HepG2 (cell line): ENCODE measurements at regions not wholly inside any gene's neighbourhood (a gene's known extent, or its start where the extent isn't known, plus 50 kb on each side); places are given as distances from the start of the nearest gene placed in this dataset.
A peak's percentile ranks its signal among the peaks of the same experiment; 100 is the strongest.

ENCODE experiments used
- ATAC-seq: fragments of 200-7000 bp; cut with Tn5 transposase; 3 replicates; pipeline ENCODE4 v1.9.1; 2020; ENCODE audit warnings: mild to moderate bottlenecking, moderate library complexity
- BruUV-seq: library from RNA; stranded (reverse); fragments of 400-500 nt; replicated peaks from 2 replicates; lab custom pipeline; 2021; lab: Mats Ljungman, UMichigan
- CTCF ChIA-PET: fragments of 300-600 bp; formaldehyde crosslinking; extraction: SDS; loops from one replicate; lab custom pipeline; 2021; ENCODE audit warnings: low total read pairs, inconsistent platforms, low intra/inter-chr PET ratio; lab: Yijun Ruan, JAX
- POLR2A ChIA-PET: fragments of 350-600 bp; sonication (Branson Sonifier 250); formaldehyde crosslinking; loops from one replicate; lab custom pipeline; 2020; ENCODE audit warnings: antibody characterized with exemption, inconsistent platforms; lab: Yijun Ruan, JAX
- DNase-seq: peaks from one replicate; pipeline ENCODE4 v3.0.0-alpha.2; 2015; ENCODE audit warnings: low spot score
- FAIRE-seq: peaks from 3 replicates; lab custom pipeline; 2011; peaks lifted over from hg19 to GRCh38; lab: Jason Lieb, UNC
- H2AFZ ChIP-seq: one replicate; pipeline ENCODE4 v1.6.1; 2011; ENCODE audit warnings: low read length, inconsistent platforms
- H3K27ac ChIP-seq: fragments of 300-600 bp; 3 replicates; pipeline ENCODE4 v1.8.0; 2011; ENCODE audit warnings: mixed run types, mild to moderate bottlenecking, mixed read lengths, low read length, inconsistent platforms; ENCODE audit not compliant: insufficient read depth; ENCODE audit errors: extremely low read length
- H3K27me3 ChIP-seq, 2 experiments: fragments of 200-600 bp in 1 of 2; 2 replicates in 1 of 2; 3 replicates in 1 of 2; pipeline versions ENCODE4 v1.6.0 to v1.8.0; 2011; ENCODE audit warnings: low read length in 2 of 2, mild to moderate bottlenecking in 2 of 2, moderate library complexity in 2 of 2, inconsistent platforms in 1 of 2; ENCODE audit not compliant: insufficient read depth in 2 of 2, control insufficient read depth in 1 of 2
- H3K36me3 ChIP-seq, 2 experiments: fragments of 200-600 bp in 1 of 2; replicated peaks in 1 of 2; 2 replicates in 1 of 2; 3 replicates in 1 of 2; pipeline versions ENCODE4 v1.5.1 to v1.8.0; 2011; ENCODE audit warnings: low read length in 2 of 2, inconsistent platforms in 1 of 2; ENCODE audit not compliant: insufficient read depth in 2 of 2, control insufficient read depth in 1 of 2
- H3K4me1 ChIP-seq: 2 replicates; pipeline ENCODE4 v1.5.1; 2012; ENCODE audit warnings: low read length, inconsistent platforms; ENCODE audit not compliant: insufficient read depth
- H3K4me2 ChIP-seq: 2 replicates; pipeline ENCODE4 v1.6.0; 2011; ENCODE audit warnings: low read depth, low read length, inconsistent platforms
- H3K4me3 ChIP-seq, 3 experiments: fragments of 200-600 bp in 1 of 3; sonication (generic), shearing (Covaris generic) in 1 of 3; replicated peaks in 1 of 3; 2 replicates each; pipeline ENCODE4 v1.5.1; 2011 to 2016; ENCODE audit warnings: low read length in 3 of 3, inconsistent platforms in 2 of 3, low read depth in 2 of 3, mild to moderate bottlenecking in 2 of 3, control low read depth in 1 of 3, mixed read lengths in 1 of 3; ENCODE audit not compliant: insufficient read depth in 1 of 3
- H3K79me2 ChIP-seq: one replicate; pipeline ENCODE4 v1.6.1; 2011; ENCODE audit warnings: low read length, inconsistent platforms; ENCODE audit not compliant: insufficient read depth
- H3K9ac ChIP-seq: 2 replicates; pipeline ENCODE4 v1.6.0; 2011; ENCODE audit warnings: mild to moderate bottlenecking, low read depth, low read length, inconsistent platforms; ENCODE audit not compliant: insufficient read depth
- H3K9me3 ChIP-seq: 2 replicates; pipeline ENCODE4 v1.5.1; 2012; ENCODE audit warnings: mild to moderate bottlenecking, low read length
- H4K20me1 ChIP-seq: 2 replicates; pipeline ENCODE4 v1.6.0; 2011; ENCODE audit warnings: inconsistent platforms, mild to moderate bottlenecking, low read length, moderate library complexity; ENCODE audit not compliant: insufficient read depth
- ATF1 ChIP-seq: IDR thresholded peaks from 2 replicates; pipeline ENCODE4 v1.6.1; 2016; ENCODE audit warnings: mild to moderate bottlenecking, control low read depth
- CBFB ChIP-seq: sonication (generic); formaldehyde crosslinking; IDR thresholded peaks from 2 replicates; pipeline ENCODE4 v1.4.0; 2020; ENCODE audit warnings: missing genetic modification reagents
- HDAC6 ChIP-seq: fragments of 200-600 bp; sonication (generic); IDR thresholded peaks from 2 replicates; pipeline ENCODE4 v1.7.0; 2017; ENCODE audit warnings: mild to moderate bottlenecking, antibody characterized with exemption, low read length, low read depth
- HNRNPL ChIP-seq: fragments of 200-400 bp; formaldehyde crosslinking; IDR thresholded peaks from 2 replicates; pipeline ENCODE4 v1.6.1; 2017; ENCODE audit warnings: mild to moderate bottlenecking, low read depth, low read length
- PAF1 ChIP-seq: IDR thresholded peaks from 2 replicates; pipeline ENCODE4 v1.6.1; 2016; ENCODE audit warnings: missing genetic modification reagents, missing compliant biosample characterization
- PHF5A ChIP-seq: IDR thresholded peaks from one replicate; pipeline ENCODE4 v1.6.1; 2018; ENCODE audit warnings: low read depth, missing genetic modification reagents; ENCODE audit not compliant: unreplicated experiment
- POLR2G ChIP-seq: fragments of 200-400 bp; formaldehyde crosslinking; IDR thresholded peaks from 2 replicates; pipeline ENCODE4 v1.6.1; 2018; ENCODE audit warnings: mild to moderate bottlenecking, low read depth, low read length, moderate library complexity
- PRMT3 ChIP-seq: sonication (generic); formaldehyde crosslinking; IDR thresholded peaks from 2 replicates; pipeline ENCODE4 v1.8.1; 2022; ENCODE audit warnings: low read depth, mild to moderate bottlenecking, moderate library complexity, missing genetic modification reagents, borderline replicate concordance
- TARDBP ChIP-seq: sonication (generic); formaldehyde crosslinking; IDR thresholded peaks from 2 replicates; pipeline ENCODE4 v1.8.0; 2022; ENCODE audit warnings: mild to moderate bottlenecking, missing genetic modification reagents
- TBX2 ChIP-seq: sonication (generic); formaldehyde crosslinking; IDR thresholded peaks from 2 replicates; pipeline ENCODE4 v1.5.0; 2020; ENCODE audit warnings: missing genetic modification reagents, mild to moderate bottlenecking, borderline replicate concordance
- ZFP36 ChIP-seq: fragments of 150-350 bp; IDR thresholded peaks from 2 replicates; pipeline ENCODE4 v1.6.1; 2018; ENCODE audit warnings: borderline replicate concordance, low read length, low read depth; ENCODE audit not compliant: partially characterized antibody
- ZNF20 ChIP-seq: sonication (generic); formaldehyde crosslinking; IDR thresholded peaks from 2 replicates; pipeline ENCODE4 v1.4.0; 2020; ENCODE audit warnings: mild to moderate bottlenecking, moderate library complexity, missing genetic modification reagents
- ZNF430 ChIP-seq: sonication (generic); formaldehyde crosslinking; IDR thresholded peaks from 2 replicates; pipeline ENCODE4 v1.9.0; 2021; ENCODE audit warnings: mild to moderate bottlenecking, missing genetic modification reagents
- ZNF670 ChIP-seq: sonication (generic); formaldehyde crosslinking; IDR thresholded peaks from 2 replicates; pipeline ENCODE4 v1.8.0; 2022; ENCODE audit warnings: mild to moderate bottlenecking, missing genetic modification reagents, borderline replicate concordance
- ZNF781 ChIP-seq: sonication (generic); formaldehyde crosslinking; IDR thresholded peaks from 2 replicates; pipeline ENCODE4 v1.5.1; 2020; ENCODE audit warnings: borderline replicate concordance, mild to moderate bottlenecking, missing genetic modification reagents; ENCODE audit errors: not compliant biosample characterization
- ZNF816 ChIP-seq: sonication (generic); formaldehyde crosslinking; IDR thresholded peaks from 2 replicates; pipeline ENCODE4 v1.8.0; 2022; ENCODE audit warnings: missing genetic modification reagents, mild to moderate bottlenecking, borderline replicate concordance
- WGBS: methylation state at CpG from one replicate; pipeline ENCODE4 v1.1.6; 2017; ENCODE audit warnings: low lambda C conversion rate; 5-methylcytosine and 5-hydroxymethylcytosine counted together
- in situ Hi-C: cut with HindIII; loops from 2 replicates; pipeline ENCODE4 v1.10.0; 2017; ENCODE audit warnings: low pct_unique_long_range_greater_than_20kb; ENCODE audit not compliant: extremely low pct_ligation_motif_present
- intact Hi-C: fragments of 100-400 bp; cut with micrococcal nuclease; formaldehyde crosslinking; loops from one replicate; pipeline ENCODE4 v1.10.0; 2022; ENCODE audit not compliant: unreplicated experiment
- TF ChIP-seq, protein P1 (sequence below): fragments of 450-650 bp; IDR thresholded peaks from 2 replicates; pipeline ENCODE4 v1.6.1; 2016
- TF ChIP-seq, protein P2 (sequence below): sonication (generic); formaldehyde crosslinking; IDR thresholded peaks from 2 replicates; pipeline ENCODE4 v1.4.0; 2020; ENCODE audit warnings: missing genetic modification reagents

DNA sequence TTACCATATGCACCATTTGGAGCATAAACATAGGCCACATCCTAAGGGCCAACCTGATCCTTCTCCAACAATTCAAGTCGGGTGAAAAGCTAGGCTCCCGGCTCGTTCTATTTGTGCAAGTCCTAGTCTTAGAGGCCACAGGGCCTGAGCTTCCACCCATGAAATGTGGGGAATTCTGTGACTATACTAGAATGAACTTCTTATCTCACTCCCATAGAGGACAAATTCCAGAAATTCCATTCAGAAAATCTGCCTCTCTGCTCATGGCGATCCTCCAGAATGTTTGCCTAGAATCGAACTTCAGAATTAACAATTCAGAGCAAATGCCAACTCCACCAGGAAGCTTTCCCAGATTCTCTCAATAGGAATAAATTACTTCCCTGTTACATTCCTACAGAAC is 187.9 kb downstream of the BCL11A start:
- DNase-seq: peak; percentile 36

DNA sequence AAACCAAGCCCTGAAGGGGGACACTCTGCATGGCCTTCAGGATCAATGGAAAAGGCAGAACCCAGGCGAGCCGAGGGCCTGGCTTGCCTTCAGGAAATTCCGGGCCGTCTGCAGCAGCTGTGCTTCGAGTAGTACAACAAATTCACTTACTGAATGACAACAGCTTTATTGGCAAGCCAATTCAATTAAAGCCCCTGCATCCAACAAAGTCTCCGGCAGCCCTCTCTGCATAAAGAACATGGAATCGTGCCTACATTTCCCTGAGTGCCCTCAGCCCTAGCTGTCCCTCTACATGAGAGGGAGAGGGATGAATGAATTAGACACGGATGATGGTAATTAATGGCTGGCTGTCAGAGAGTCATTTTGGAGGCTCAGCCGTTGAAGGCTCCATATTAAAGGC is 189.0 kb downstream of the BCL11A start:
- H3K27me3 ChIP-seq: no peaks in the 10 kb centered on the region
- H2AFZ ChIP-seq: no peak overlapping the region
- ChIA-PET CTCF (no interaction called here), POLR2A (no interaction called here)
- intact Hi-C loops (no loop called here), in situ Hi-C loops (no loop called here)
- WGBS: 49% methylated on average over 7 of the region's 9 CpGs
- no peak overlapping the region for H3K4me3 ChIP-seq
- no peaks in the 10 kb centered on the region for H4K20me1 ChIP-seq
- H3K9me3 ChIP-seq: no peaks in the 10 kb centered on the region
- ATAC-seq (no peak), FAIRE-seq (no peak), DNase-seq (no peak)
- no peak overlapping the region for H3K4me2 ChIP-seq
- H3K79me2 ChIP-seq: no peaks in the 10 kb centered on the region
- TF ChIP-seq, protein P1, sequence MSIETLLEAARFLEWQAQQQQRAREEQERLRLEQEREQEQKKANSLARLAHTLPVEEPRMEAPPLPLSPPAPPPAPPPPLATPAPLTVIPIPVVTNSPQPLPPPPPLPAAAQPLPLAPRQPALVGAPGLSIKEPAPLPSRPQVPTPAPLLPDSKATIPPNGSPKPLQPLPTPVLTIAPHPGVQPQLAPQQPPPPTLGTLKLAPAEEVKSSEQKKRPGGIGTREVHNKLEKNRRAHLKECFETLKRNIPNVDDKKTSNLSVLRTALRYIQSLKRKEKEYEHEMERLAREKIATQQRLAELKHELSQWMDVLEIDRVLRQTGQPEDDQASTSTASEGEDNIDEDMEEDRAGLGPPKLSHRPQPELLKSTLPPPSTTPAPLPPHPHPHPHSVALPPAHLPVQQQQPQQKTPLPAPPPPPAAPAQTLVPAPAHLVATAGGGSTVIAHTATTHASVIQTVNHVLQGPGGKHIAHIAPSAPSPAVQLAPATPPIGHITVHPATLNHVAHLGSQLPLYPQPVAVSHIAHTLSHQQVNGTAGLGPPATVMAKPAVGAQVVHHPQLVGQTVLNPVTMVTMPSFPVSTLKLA: no peak
- TF ChIP-seq HDAC6 (no peak), ZNF816 (CRISPR knock-in tag) (no peak), ATF1 (no peak), PHF5A (CRISPR knock-in tag) (no peak), TARDBP (CRISPR knock-in tag) (no peak), ZNF20 (CRISPR knock-in tag) (no peak), ZNF781 (CRISPR knock-in tag) (no peak), POLR2G (no peak), TBX2 (no peak), ZNF430 (CRISPR knock-in tag) (no peak), PAF1 (no peak), ZNF670 (CRISPR knock-in tag) (no peak), PRMT3 (CRISPR knock-in tag) (no peak), HNRNPL (no peak)
- TF ChIP-seq, protein P2, sequence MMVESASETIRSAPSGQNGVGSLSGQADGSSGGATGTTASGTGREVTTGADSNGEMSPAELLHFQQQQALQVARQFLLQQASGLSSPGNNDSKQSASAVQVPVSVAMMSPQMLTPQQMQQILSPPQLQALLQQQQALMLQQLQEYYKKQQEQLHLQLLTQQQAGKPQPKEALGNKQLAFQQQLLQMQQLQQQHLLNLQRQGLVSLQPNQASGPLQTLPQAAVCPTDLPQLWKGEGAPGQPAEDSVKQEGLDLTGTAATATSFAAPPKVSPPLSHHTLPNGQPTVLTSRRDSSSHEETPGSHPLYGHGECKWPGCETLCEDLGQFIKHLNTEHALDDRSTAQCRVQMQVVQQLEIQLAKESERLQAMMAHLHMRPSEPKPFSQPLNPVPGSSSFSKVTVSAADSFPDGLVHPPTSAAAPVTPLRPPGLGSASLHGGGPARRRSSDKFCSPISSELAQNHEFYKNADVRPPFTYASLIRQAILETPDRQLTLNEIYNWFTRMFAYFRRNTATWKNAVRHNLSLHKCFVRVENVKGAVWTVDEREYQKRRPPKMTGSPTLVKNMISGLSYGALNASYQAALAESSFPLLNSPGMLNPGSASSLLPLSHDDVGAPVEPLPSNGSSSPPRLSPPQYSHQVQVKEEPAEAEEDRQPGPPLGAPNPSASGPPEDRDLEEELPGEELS (CRISPR knock-in tag): no peak
- H3K27ac ChIP-seq: no peak overlapping the region
- no peak overlapping the region for H3K9ac ChIP-seq
- no peaks in the 10 kb centered on the region for H3K4me1 ChIP-seq
- no peaks in the 10 kb centered on the region for H3K36me3 ChIP-seq
- no TSS peak for BruUV-seq

More for the DNA sequence above, 187.9 kb downstream of the BCL11A start:
- POLR2A ChIA-PET: no interaction called here
- peak; percentile 43 for TF ChIP-seq ZFP36
- no peak for TF ChIP-seq CBFB (CRISPR knock-in tag)
- no peaks in the 10 kb centered on the region for H3K4me1 ChIP-seq
- no peak overlapping the region for H2AFZ ChIP-seq
- no peaks in the 10 kb centered on the region for H3K9me3 ChIP-seq
- H3K79me2 ChIP-seq: no peaks in the 10 kb centered on the region
- no peak overlapping the region for H3K4me2 ChIP-seq
- no peaks in the 10 kb centered on the region for H3K36me3 ChIP-seq
- H4K20me1 ChIP-seq: no peaks in the 10 kb centered on the region
- no TSS peak for BruUV-seq
- intact Hi-C loops: no loop called here
- in situ Hi-C loops: no loop called here
- CTCF ChIA-PET: no interaction called here
- FAIRE-seq (no peak), ATAC-seq (peak; percentile 73)
- no peaks in the 10 kb centered on the region; a peak in 1 of 5 replicates for H3K27me3 ChIP-seq
- H3K9ac ChIP-seq: no peak overlapping the region
- H3K27ac ChIP-seq: no peak overlapping the region
- WGBS: 1% methylated on average over 5 of the region's 5 CpGs
- no peak overlapping the region for H3K4me3 ChIP-seq
